ENCODE measurements at regions not wholly inside any gene's neighbourhood (a gene's known extent, or its start where the extent isn't known, plus 50 kb on each side); places are given as distances from the start of the nearest gene placed in this dataset.
"Not testable (repeated sequence)": the region's sequence is repeated elsewhere in the genome, so short reads cannot be mapped to it uniquely, and the experiment has no call there.

- DNase-seq (ENCODE audit: low read depth, low spot score); H3K4me3 ChIP-seq (ENCODE audit: low read length): not testable (repeated sequence)
Observed at GRCh38 chr16:32085438-32086141, 167.5 kb upstream of the TP53TG3D start.

- DNase-seq (ENCODE audit: low read depth, low spot score), result not testable (repeated sequence)
Observed at GRCh38 chr16:32115562-32115961, 137.5 kb upstream of the TP53TG3D start.

GRCh38 chr16:32116080-32116479, 137.0 kb upstream of the TP53TG3D start:
- no peak for DNase-seq (ENCODE audit: low read depth, low spot score)
- peak overlapping the region; percentile 27; the same call in 1 of the 2 replicates for H3K4me3 ChIP-seq (ENCODE audit: low read length)

More at GRCh38 chr16:32115562-32115961, 137.5 kb upstream of the TP53TG3D start:
- H3K4me3 ChIP-seq (ENCODE audit: low read length), result not testable (repeated sequence)

- H3K4me3 ChIP-seq (ENCODE audit: low read length); DNase-seq (ENCODE audit: low read depth, low spot score): not testable (repeated sequence)
Observed at GRCh38 chr16:32116533-32116932, 136.6 kb upstream of the TP53TG3D start.

GRCh38 chr16:32120372-32120771, 132.7 kb upstream of the TP53TG3D start:
- DNase-seq (ENCODE audit: low read depth, low spot score); H3K4me3 ChIP-seq (ENCODE audit: low read length): not testable (repeated sequence)

GRCh38 chr16:32120779-32121178, 132.3 kb upstream of the TP53TG3D start:
- not testable (repeated sequence) for H3K4me3 ChIP-seq (ENCODE audit: low read length); DNase-seq (ENCODE audit: low read depth, low spot score)

- H3K4me3 ChIP-seq (ENCODE audit: low read length); DNase-seq (ENCODE audit: low read depth, low spot score): not testable (repeated sequence)
Observed at GRCh38 chr16:32121273-32121900, 131.7 kb upstream of the TP53TG3D start.

GRCh38 chr16:32152434-32152833, 100.7 kb upstream of the TP53TG3D start:
- H3K4me3 ChIP-seq (ENCODE audit: low read length); DNase-seq (ENCODE audit: low read depth, low spot score): not testable (repeated sequence)

- not testable (repeated sequence) for DNase-seq (ENCODE audit: low read depth, low spot score); H3K4me3 ChIP-seq (ENCODE audit: low read length)
Observed at GRCh38 chr16:32187918-32188669, 65.0 kb upstream of the TP53TG3D start.

- not testable (repeated sequence) for H3K4me3 ChIP-seq (ENCODE audit: low read length); DNase-seq (ENCODE audit: low read depth, low spot score)
Observed at GRCh38 chr16:32202585-32202984, 50.5 kb upstream of the TP53TG3D start.

Data from Jurkat, Clone E6-1 (cell line).